Neural cell (in vitro differentiated cells): ENCODE measurements at regions not wholly inside any gene's neighbourhood (a gene's known extent, or its start where the extent isn't known, plus 50 kb on each side); places are given as distances from the start of the nearest gene placed in this dataset.

ENCODE experiments used
- EP300 ChIP-seq: fragments of 450-650 bp; conservative IDR thresholded peaks from 2 replicates; pipeline ENCODE4 v1.6.1; 2014; ENCODE audit warnings: antibody characterized with exemption, mild to moderate bottlenecking, moderate library complexity; ENCODE audit not compliant: poor library complexity, severe bottlenecking
- EZH2 ChIP-seq: fragments of 200-600, 300-800 bp; shearing (Covaris generic), sonication (generic); IDR thresholded peaks from 2 replicates; pipeline ENCODE4 v1.6.1; 2014; ENCODE audit warnings: antibody characterized with exemption, low read length, borderline replicate concordance, mild to moderate bottlenecking; ENCODE audit not compliant: insufficient read depth, poor library complexity, severe bottlenecking
- MXI1 ChIP-seq: fragments of 450-650 bp; conservative IDR thresholded peaks from 2 replicates; pipeline ENCODE4 v1.6.1; 2014; ENCODE audit warnings: antibody characterized with exemption, mild to moderate bottlenecking; ENCODE audit not compliant: poor library complexity, severe bottlenecking
- POLR2AphosphoS5 ChIP-seq: IDR thresholded peaks from 2 replicates; pipeline ENCODE4 v1.6.1; 2012
- RAD21 ChIP-seq: fragments of 450-650 bp; conservative IDR thresholded peaks from 2 replicates; pipeline ENCODE4 v1.6.1; 2014; ENCODE audit warnings: antibody characterized with exemption, mild to moderate bottlenecking, moderate library complexity
- SMC3 ChIP-seq: fragments of 450-650 bp; conservative IDR thresholded peaks from 2 replicates; pipeline ENCODE4 v1.6.1; 2014; ENCODE audit warnings: antibody characterized with exemption, mild to moderate bottlenecking, moderate library complexity; ENCODE audit not compliant: poor library complexity
- TAF1 ChIP-seq: IDR thresholded peaks from 2 replicates; pipeline ENCODE4 v1.6.1; 2012; ENCODE audit warnings: low read depth
- TF ChIP-seq, protein P1 (sequence below): fragments of 450-650 bp; IDR thresholded peaks from 2 replicates; pipeline ENCODE4 v1.5.1; 2014; ENCODE audit warnings: antibody characterized with exemption, mild to moderate bottlenecking, moderate library complexity; ENCODE audit not compliant: poor library complexity, severe bottlenecking
- TF ChIP-seq, protein P2 (sequence below): IDR thresholded peaks from 2 replicates; pipeline ENCODE4 v1.6.1; 2012; ENCODE audit warnings: borderline replicate concordance

DNA sequence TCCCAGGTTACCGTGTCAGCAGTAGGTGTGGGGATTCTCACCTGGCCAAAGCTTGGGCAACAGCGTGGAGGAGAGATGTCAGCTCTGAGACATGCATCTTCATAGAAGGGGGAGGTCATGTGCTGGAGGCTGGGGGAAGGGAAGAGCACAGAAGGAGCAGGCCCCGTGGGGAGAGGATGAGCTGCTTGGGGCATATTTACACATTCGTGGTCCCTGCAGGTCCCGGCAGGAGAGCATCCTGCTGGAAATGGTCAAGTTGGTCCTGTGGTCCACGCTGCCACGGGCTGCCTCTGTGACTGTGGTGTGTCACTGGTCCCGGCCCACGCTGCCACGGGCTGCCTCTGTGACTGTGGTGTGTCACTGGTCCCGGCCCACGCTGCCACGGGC is 195.1 kb upstream of the TWIST2 start:
- TF ChIP-seq POLR2AphosphoS5 (no peak), EZH2 (no peak), EP300 (no peak), TAF1 (no peak), RAD21 (no peak), SMC3 (no peak), MXI1 (no peak)
- TF ChIP-seq, protein P1, sequence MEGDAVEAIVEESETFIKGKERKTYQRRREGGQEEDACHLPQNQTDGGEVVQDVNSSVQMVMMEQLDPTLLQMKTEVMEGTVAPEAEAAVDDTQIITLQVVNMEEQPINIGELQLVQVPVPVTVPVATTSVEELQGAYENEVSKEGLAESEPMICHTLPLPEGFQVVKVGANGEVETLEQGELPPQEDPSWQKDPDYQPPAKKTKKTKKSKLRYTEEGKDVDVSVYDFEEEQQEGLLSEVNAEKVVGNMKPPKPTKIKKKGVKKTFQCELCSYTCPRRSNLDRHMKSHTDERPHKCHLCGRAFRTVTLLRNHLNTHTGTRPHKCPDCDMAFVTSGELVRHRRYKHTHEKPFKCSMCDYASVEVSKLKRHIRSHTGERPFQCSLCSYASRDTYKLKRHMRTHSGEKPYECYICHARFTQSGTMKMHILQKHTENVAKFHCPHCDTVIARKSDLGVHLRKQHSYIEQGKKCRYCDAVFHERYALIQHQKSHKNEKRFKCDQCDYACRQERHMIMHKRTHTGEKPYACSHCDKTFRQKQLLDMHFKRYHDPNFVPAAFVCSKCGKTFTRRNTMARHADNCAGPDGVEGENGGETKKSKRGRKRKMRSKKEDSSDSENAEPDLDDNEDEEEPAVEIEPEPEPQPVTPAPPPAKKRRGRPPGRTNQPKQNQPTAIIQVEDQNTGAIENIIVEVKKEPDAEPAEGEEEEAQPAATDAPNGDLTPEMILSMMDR, result no peak
- TF ChIP-seq, protein P2, sequence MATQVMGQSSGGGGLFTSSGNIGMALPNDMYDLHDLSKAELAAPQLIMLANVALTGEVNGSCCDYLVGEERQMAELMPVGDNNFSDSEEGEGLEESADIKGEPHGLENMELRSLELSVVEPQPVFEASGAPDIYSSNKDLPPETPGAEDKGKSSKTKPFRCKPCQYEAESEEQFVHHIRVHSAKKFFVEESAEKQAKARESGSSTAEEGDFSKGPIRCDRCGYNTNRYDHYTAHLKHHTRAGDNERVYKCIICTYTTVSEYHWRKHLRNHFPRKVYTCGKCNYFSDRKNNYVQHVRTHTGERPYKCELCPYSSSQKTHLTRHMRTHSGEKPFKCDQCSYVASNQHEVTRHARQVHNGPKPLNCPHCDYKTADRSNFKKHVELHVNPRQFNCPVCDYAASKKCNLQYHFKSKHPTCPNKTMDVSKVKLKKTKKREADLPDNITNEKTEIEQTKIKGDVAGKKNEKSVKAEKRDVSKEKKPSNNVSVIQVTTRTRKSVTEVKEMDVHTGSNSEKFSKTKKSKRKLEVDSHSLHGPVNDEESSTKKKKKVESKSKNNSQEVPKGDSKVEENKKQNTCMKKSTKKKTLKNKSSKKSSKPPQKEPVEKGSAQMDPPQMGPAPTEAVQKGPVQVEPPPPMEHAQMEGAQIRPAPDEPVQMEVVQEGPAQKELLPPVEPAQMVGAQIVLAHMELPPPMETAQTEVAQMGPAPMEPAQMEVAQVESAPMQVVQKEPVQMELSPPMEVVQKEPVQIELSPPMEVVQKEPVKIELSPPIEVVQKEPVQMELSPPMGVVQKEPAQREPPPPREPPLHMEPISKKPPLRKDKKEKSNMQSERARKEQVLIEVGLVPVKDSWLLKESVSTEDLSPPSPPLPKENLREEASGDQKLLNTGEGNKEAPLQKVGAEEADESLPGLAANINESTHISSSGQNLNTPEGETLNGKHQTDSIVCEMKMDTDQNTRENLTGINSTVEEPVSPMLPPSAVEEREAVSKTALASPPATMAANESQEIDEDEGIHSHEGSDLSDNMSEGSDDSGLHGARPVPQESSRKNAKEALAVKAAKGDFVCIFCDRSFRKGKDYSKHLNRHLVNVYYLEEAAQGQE, result no peak
